Ectodermal cell (in vitro differentiated cells): ENCODE measurements at regions not wholly inside any gene's neighbourhood (a gene's known extent, or its start where the extent isn't known, plus 50 kb on each side); places are given as distances from the start of the nearest gene placed in this dataset.

Experiments
- H3K27ac ChIP-seq: 2 replicates; pipeline ENCODE4 v1.7.0; 2013; ENCODE audit warnings: mild to moderate bottlenecking, low read depth, low read length; ENCODE audit not compliant: insufficient read depth, poor library complexity, severe bottlenecking
- H3K27me3 ChIP-seq: 2 replicates; pipeline ENCODE4 v1.7.0; 2013; ENCODE audit warnings: mild to moderate bottlenecking, low read length; ENCODE audit not compliant: insufficient read depth, control insufficient read depth, poor library complexity, severe bottlenecking
- H3K36me3 ChIP-seq: one replicate; pipeline ENCODE4 v1.7.0; 2013; ENCODE audit warnings: low read length; ENCODE audit not compliant: control insufficient read depth, insufficient read depth
- H3K4me1 ChIP-seq: one replicate; pipeline ENCODE4 v1.7.0; 2013; ENCODE audit warnings: low read length; ENCODE audit not compliant: control insufficient read depth, insufficient read depth
- H3K4me3 ChIP-seq: 2 replicates; pipeline ENCODE4 v1.7.0; 2013; ENCODE audit warnings: low read depth, low read length, control low read depth; ENCODE audit not compliant: insufficient read depth
- H3K9me3 ChIP-seq: 2 replicates; pipeline ENCODE4 v1.7.0; 2013; ENCODE audit warnings: mild to moderate bottlenecking, low read length, moderate library complexity; ENCODE audit not compliant: control insufficient read depth
- WGBS, 2 experiments: methylation state at CpG; one replicate each; pipeline ENCODE4 v1.1.7; 2013; ENCODE audit warnings: missing lambda C conversion rate in 2 of 2; 5-methylcytosine and 5-hydroxymethylcytosine counted together

- no peak overlapping the region for H3K4me3 ChIP-seq
- H3K4me1 ChIP-seq = peaks cover 12% of the 10 kb centered on the region
- H3K27ac ChIP-seq = no peak overlapping the region
- 84 to 87% methylated on average over 3 of the region's 3 CpGs for WGBS, 2 experiments
- no peaks in the 10 kb centered on the region for H3K9me3 ChIP-seq
- H3K36me3 ChIP-seq = no peaks in the 10 kb centered on the region
- H3K27me3 ChIP-seq = no peaks in the 10 kb centered on the region
Observed at GRCh38 chr15:95362306-95362705, 968.2 kb upstream of the NR2F2 start.

- H3K27ac ChIP-seq = no peak overlapping the region
- 71 to 75% methylated on average over 5 of the region's 5 CpGs for WGBS, 2 experiments
Observed at GRCh38 chr15:95363646-95364045, 966.9 kb upstream of the NR2F2 start.

GRCh38 chr15:95365511-95366107 is 964.9 kb upstream of the NR2F2 start:
- Histone ChIP-seq H3K27me3 (no peaks in the 10 kb centered on the region), H3K9me3 (no peaks in the 10 kb centered on the region), H3K4me3 (no peak overlapping the region), H3K36me3 (no peaks in the 10 kb centered on the region), H3K27ac (no peak overlapping the region), H3K4me1 (peaks cover 12% of the 10 kb centered on the region)
- WGBS, 2 experiments = 85 to 88% methylated on average over 11 to 12 of the region's 12 CpGs

More at GRCh38 chr15:95363646-95364045, 966.9 kb upstream of the NR2F2 start:
- Histone ChIP-seq H3K4me3 (no peak overlapping the region), H3K36me3 (no peaks in the 10 kb centered on the region), H3K27me3 (no peaks in the 10 kb centered on the region), H3K4me1 (peaks cover 12% of the 10 kb centered on the region), H3K9me3 (no peaks in the 10 kb centered on the region)

GRCh38 chr15:95368191-95368590 is 962.3 kb upstream of the NR2F2 start:
- H3K4me1 ChIP-seq = peaks cover 12% of the 10 kb centered on the region
- H3K4me3 ChIP-seq = no peak overlapping the region
- no peak overlapping the region for H3K27ac ChIP-seq
- WGBS, 2 experiments = 78 to 85% methylated on average over 4 of the region's 5 CpGs
- H3K27me3 ChIP-seq = no peaks in the 10 kb centered on the region
- no peaks in the 10 kb centered on the region for H3K36me3 ChIP-seq
- H3K9me3 ChIP-seq = no peaks in the 10 kb centered on the region

- Histone ChIP-seq H3K36me3 (no peaks in the 10 kb centered on the region), H3K4me3 (no peak overlapping the region), H3K4me1 (peaks cover 12% of the 10 kb centered on the region), H3K27me3 (no peaks in the 10 kb centered on the region), H3K9me3 (no peaks in the 10 kb centered on the region), H3K27ac (no peak overlapping the region)
- WGBS, 2 experiments = 95 to 98% methylated on average over 6 of the region's 7 CpGs
Observed at GRCh38 chr15:95368755-95369601, 961.5 kb upstream of the NR2F2 start.

GRCh38 chr15:95370291-95370690 is 960.2 kb upstream of the NR2F2 start:
- no peak overlapping the region for H3K27ac ChIP-seq
- no peaks in the 10 kb centered on the region for H3K36me3 ChIP-seq
- no peaks in the 10 kb centered on the region for H3K27me3 ChIP-seq
- H3K4me1 ChIP-seq = peaks cover 12% of the 10 kb centered on the region
- H3K4me3 ChIP-seq = no peak overlapping the region
- 89 to 94% methylated on average over 2 of the region's 2 CpGs for WGBS, 2 experiments
- no peaks in the 10 kb centered on the region for H3K9me3 ChIP-seq

- H3K27ac ChIP-seq = no peak overlapping the region
- no peaks in the 10 kb centered on the region for H3K4me1 ChIP-seq
- no peak overlapping the region for H3K4me3 ChIP-seq
- H3K36me3 ChIP-seq = no peaks in the 10 kb centered on the region
- no peaks in the 10 kb centered on the region for H3K27me3 ChIP-seq
- 100% methylated on average over 1 to 2 of the region's 2 CpGs for WGBS, 2 experiments
- H3K9me3 ChIP-seq = no peaks in the 10 kb centered on the region
Observed at GRCh38 chr15:95371664-95372063, 958.8 kb upstream of the NR2F2 start.

GRCh38 chr15:95375281-95375680 is 955.2 kb upstream of the NR2F2 start:
- WGBS, 2 experiments = 100% methylated on average over 2 to 3 of the region's 3 CpGs
- Histone ChIP-seq H3K27ac (no peak overlapping the region), H3K4me3 (no peak overlapping the region), H3K4me1 (no peaks in the 10 kb centered on the region), H3K27me3 (no peaks in the 10 kb centered on the region), H3K36me3 (no peaks in the 10 kb centered on the region), H3K9me3 (no peaks in the 10 kb centered on the region)

GRCh38 chr15:95377258-95377852 is 953.1 kb upstream of the NR2F2 start:
- no peaks in the 10 kb centered on the region for H3K27me3 ChIP-seq
- 92 to 96% methylated on average over 4 to 5 of the region's 5 CpGs for WGBS, 2 experiments
- H3K4me1 ChIP-seq = no peaks in the 10 kb centered on the region

More at GRCh38 chr15:95377258-95377852, 953.1 kb upstream of the NR2F2 start:
- H3K4me3 ChIP-seq = no peak overlapping the region
- H3K27ac ChIP-seq = no peak overlapping the region
- H3K9me3 ChIP-seq = no peaks in the 10 kb centered on the region
- H3K36me3 ChIP-seq = no peaks in the 10 kb centered on the region
